Right atrium auricular region (tissue), 2 donors: ENCODE measurements at regions not wholly inside any gene's neighbourhood (a gene's known extent, or its start where the extent isn't known, plus 50 kb on each side); places are given as distances from the start of the nearest gene placed in this dataset.

Experiments
- DNase-seq: peaks from one replicate; pipeline ENCODE4 v3.0.0-alpha.2; 2019; ENCODE audit warnings: low spot score
- H3K27ac ChIP-seq, 2 donors: fragments of 200-600 bp; sonication (generic); 1 replicate in 1 of 2; 2 replicates in 1 of 2; pipeline ENCODE4 v1.5.1; 2016 to 2019
- H3K27me3 ChIP-seq, 2 donors: fragments of 200-600 bp; sonication (generic); one replicate each; pipeline versions ENCODE4 v1.5.1 to v1.6.0; 2017 to 2019
- H3K36me3 ChIP-seq: fragments of 200-600 bp; sonication (generic); one replicate; pipeline ENCODE4 v1.5.1; 2016
- H3K4me1 ChIP-seq, 2 donors: fragments of 200-600 bp; sonication (generic); one replicate each; pipeline versions ENCODE4 v1.5.1 to v1.6.0; 2017 to 2019
- H3K4me3 ChIP-seq, 2 donors: fragments of 200-600 bp; sonication (generic); 1 replicate in 1 of 2; 2 replicates in 1 of 2; pipeline ENCODE4 v1.5.1; 2017 to 2019; ENCODE audit warnings: mild to moderate bottlenecking in 1 of 2, moderate library complexity in 1 of 2
- H3K9me3 ChIP-seq, 2 donors: fragments of 200-600 bp; sonication (generic); one replicate each; pipeline ENCODE4 v1.5.1; 2019
- CTCF ChIP-seq, 2 donors: fragments of 200-600 bp; sonication (generic); IDR thresholded peaks; one replicate each; pipeline ENCODE4 v1.5.1; 2019; ENCODE audit warnings: antibody characterized with exemption in 2 of 2

- Histone ChIP-seq H3K9me3 (no peaks in the 10 kb centered on the region), H3K27me3 (no peaks in the 10 kb centered on the region), H3K4me3 (no peak overlapping the region), H3K27ac (no peak overlapping the region), H3K4me1 (no peaks in the 10 kb centered on the region), H3K36me3 (no peaks in the 10 kb centered on the region)
- TF ChIP-seq CTCF (IDR thresholded peaks at IDR 0.05) = no peak
- no peak for DNase-seq
These were observed 161.6 kb downstream of the SQOR start for GRCh38 chr15:45796433-45796832.

GRCh38 chr15:45799508-45799907 lies 164.7 kb downstream of the SQOR start:
- Histone ChIP-seq H3K9me3 (no peaks in the 10 kb centered on the region), H3K4me3 (no peak overlapping the region), H3K27ac (no peak overlapping the region), H3K36me3 (no peaks in the 10 kb centered on the region), H3K27me3 (no peaks in the 10 kb centered on the region), H3K4me1 (no peaks in the 10 kb centered on the region)
- no peak for TF ChIP-seq CTCF (IDR thresholded peaks at IDR 0.05)
- no peak for DNase-seq

GRCh38 chr15:45801543-45801942 lies 166.7 kb downstream of the SQOR start:
- Histone ChIP-seq H3K9me3 (no peaks in the 10 kb centered on the region), H3K4me1 (no peaks in the 10 kb centered on the region), H3K27ac (no peak overlapping the region), H3K36me3 (no peaks in the 10 kb centered on the region), H3K27me3 (no peaks in the 10 kb centered on the region), H3K4me3 (no peak overlapping the region)
- DNase-seq = no peak
- no peak for TF ChIP-seq CTCF (IDR thresholded peaks at IDR 0.05)

DNA sequence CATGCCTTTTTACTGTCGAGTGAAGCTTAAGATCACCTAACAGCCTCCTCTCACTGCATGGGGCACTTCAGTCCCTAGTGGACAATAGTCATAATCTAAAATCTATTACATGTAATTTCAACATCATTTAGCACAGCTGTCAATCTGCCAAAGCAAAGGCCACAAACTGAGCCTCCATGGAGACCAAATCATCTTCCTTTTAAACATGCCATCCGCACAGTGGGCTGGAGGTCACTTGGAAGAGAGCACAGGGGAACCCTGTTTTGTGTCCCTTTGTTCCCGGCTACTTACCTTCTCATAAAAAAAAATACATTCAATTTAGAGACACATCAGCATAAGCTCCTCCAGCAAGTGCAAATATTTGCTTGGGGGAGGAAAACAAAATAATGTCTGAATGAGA lies 167.3 kb downstream of the SQOR start:
- DNase-seq = no peak
- Histone ChIP-seq H3K9me3 (no peaks in the 10 kb centered on the region), H3K4me3 (no peak overlapping the region), H3K27me3 (no peaks in the 10 kb centered on the region), H3K36me3 (no peaks in the 10 kb centered on the region), H3K4me1 (no peaks in the 10 kb centered on the region), H3K27ac (no peak overlapping the region)
- TF ChIP-seq CTCF (IDR thresholded peaks at IDR 0.05) = no peak

GRCh38 chr15:45804028-45804427 lies 169.2 kb downstream of the SQOR start:
- Histone ChIP-seq H3K4me1 (no peaks in the 10 kb centered on the region), H3K27ac (no peak overlapping the region), H3K9me3 (no peaks in the 10 kb centered on the region), H3K4me3 (no peak overlapping the region), H3K27me3 (no peaks in the 10 kb centered on the region), H3K36me3 (no peaks in the 10 kb centered on the region)
- DNase-seq = no peak
- no peak for TF ChIP-seq CTCF (IDR thresholded peaks at IDR 0.05)

- H3K27ac ChIP-seq = no peak overlapping the region
- no peak for TF ChIP-seq CTCF (IDR thresholded peaks at IDR 0.05)
- H3K36me3 ChIP-seq = no peaks in the 10 kb centered on the region
- H3K4me3 ChIP-seq = no peak overlapping the region
- DNase-seq = no peak
- H3K4me1 ChIP-seq = no peaks in the 10 kb centered on the region
- H3K9me3 ChIP-seq = no peaks in the 10 kb centered on the region
- H3K27me3 ChIP-seq = no peaks in the 10 kb centered on the region
These were observed 175.4 kb downstream of the SQOR start for GRCh38 chr15:45810201-45810600.
